NCI-H82 treated with DMSO at 0.1 percent for 48 hours (cell line): ENCODE measurements at regions not wholly inside any gene's neighbourhood (a gene's known extent, or its start where the extent isn't known, plus 50 kb on each side); places are given as distances from the start of the nearest gene placed in this dataset.

Experiments used
- DNase-seq: peaks from one replicate; lab custom pipeline; 2025; ENCODE audit not compliant: unreplicated experiment; lab: John Stamatoyannopoulos, UW

DNA sequence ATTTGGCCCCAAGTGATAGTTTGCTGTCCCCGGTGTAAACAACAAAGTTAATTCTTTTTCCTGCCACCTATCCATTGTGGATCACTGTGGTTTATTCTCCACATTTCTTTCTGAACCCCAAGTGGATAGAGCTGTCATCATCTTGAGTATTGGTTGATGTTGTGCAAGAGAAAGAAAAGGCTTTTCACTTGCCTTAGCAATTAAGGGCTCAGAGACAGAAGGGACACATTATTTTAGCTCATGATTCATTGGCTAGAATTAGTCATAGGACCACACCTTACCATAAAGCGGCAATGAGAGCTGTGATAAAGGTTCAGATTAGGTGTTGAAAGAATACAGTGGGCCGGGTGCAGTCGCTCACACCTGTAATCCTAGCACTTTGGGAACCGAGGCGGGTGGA lies 442.1 kb upstream of the DCC start:
- no peak for DNase-seq

DNA sequence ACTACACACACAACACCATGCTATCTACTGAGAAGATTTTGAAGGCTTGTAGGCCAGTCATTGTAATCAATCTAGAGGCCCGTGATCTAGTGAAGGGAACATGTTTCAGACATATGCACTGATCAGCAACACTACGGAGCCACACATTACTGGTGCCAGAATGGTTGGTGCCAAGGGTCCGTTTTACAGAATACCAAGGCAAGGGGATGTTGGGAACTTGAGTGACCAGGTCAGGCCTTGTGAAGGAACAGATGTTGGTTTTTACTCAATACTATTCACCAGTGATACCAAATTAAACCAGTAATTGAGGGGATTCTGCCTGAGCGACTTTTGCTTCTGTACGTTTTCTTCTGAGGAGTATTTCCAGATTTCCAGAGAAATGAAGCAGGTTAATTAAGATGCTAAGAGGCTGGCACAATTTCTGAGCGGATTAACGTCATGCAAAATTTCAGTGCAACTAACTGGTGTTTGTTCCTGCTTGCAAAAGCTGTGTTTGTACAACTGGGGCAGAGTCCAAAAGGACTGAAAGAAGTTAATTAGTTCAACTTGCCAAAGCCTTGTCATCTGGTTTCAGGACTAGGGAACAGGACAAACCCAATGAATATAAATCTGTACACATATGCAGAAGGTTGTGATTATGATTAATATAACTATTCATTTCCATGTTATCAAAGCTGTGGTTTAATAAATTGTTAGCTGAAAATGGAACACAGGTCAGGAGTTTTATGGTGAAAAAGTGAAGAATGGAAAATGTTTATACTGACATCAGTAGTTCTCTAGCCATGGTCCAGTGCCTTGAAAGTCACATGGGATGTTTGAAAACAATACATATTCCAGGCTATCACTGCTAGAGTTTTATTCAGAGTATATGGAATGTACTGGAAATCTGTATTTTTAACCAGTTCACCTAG lies 432.1 kb upstream of the DCC start:
- DNase-seq, result no peak

DNA sequence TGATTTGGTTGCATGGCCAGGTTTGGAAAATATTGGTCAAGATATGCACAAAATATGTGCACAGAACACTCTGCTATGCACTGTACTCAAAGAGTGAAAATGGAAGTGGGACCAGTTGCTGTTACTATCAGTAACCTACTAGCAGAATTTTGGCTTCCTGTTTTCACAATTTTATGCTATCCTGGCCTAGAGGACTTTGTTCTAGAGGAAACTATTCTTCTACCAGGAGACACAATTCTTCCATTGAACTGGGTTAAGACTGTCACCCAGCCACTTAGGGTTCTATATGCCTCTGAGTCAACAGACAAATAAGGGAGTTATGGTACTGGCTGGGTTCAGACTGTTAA lies 431.4 kb upstream of the DCC start:
- DNase-seq, result no peak

DNA sequence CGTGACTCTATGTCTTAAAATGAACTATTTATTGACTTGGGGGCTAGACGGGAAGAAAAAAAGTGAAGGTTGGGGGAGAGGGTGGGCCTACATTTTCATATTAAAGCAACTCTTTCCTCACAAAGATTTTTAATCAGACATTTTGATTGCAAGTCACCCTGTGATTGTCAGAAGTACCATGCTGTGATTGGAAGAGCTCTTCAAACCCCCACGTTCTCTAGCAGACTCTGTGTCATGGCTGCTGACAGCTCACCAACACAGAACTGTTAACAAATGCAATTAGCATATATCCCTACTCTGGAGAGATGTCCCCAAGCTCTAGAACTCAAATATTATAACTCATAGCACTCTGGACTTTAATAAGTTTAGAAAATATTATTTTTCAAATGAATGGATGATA lies 428.4 kb upstream of the DCC start:
- no peak for DNase-seq

DNA sequence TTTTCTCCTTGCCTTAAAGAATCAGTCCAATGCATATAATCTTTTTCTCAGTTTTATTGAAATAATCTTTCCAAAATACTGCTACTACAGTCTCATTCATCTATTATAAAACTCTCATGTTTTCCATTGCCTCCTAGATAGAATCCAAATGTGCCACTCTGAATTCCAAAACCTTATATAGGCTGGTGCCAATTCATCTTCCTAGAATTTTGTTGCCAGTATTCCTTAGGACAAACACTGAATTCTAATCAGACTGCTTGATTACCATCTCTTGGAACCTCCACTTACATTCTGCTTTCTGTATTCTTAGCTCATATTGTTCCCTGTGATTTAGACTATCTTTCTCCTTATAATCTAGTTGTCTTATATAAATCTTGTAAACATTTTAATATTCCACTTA lies 427.6 kb upstream of the DCC start:
- no peak for DNase-seq

DNA sequence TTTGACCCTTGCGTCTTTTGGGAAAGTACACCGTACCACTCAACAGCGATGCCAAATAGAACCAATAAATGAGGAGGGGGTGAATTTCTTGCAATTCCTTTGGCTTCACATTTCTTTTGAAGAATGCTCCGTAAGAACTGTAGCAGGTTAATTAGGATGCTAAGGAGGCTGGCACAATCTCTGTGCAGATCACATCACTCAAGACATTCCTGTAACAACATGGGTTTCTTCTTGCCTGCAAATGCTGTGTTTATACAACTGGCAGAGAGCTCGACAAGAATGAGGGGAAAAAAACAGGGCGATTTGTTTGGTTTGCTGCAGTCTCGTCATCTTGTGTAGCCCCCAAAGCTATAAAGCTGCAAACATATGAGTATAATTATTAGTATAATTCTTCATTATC lies 424.8 kb upstream of the DCC start:
- no peak for DNase-seq

DNA sequence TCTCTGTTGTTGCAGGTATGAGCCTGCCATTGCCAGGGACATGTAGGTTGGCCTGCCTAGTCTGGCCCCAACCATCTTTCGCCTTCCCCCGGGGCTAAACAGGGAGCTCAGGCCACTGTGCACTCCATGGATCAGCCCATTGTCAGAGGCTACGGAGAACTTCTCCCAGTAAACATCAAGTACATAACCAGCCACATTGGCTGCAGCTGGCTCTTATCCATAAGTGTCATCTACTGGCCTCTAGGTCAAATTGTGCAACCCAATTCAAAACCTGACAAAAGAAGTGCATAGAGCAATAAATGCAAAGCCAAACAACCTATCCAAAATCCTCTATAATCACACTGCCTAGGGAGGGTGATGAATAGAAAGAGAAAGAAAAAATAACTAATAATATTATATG lies 418.1 kb upstream of the DCC start:
- DNase-seq, result no peak

DNA sequence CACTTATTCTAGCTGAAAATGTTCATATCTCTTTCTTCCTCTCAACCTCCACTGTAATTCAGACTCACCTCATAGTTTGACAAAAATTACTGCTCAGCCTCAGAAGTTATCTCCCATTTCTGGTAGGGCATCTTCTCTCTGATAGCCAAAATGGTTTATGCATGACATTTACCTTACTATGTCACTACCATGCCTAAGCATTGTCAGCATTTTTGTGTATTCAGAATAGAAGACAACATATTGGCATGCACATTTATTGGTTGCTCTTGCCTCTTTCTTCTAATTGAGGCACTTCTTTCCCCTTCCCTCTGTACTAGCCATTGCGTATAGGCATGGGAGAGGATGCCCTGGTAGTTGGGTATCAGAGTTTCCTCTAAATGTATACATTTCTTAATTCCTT lies 406.1 kb upstream of the DCC start:
- DNase-seq, result no peak

DNA sequence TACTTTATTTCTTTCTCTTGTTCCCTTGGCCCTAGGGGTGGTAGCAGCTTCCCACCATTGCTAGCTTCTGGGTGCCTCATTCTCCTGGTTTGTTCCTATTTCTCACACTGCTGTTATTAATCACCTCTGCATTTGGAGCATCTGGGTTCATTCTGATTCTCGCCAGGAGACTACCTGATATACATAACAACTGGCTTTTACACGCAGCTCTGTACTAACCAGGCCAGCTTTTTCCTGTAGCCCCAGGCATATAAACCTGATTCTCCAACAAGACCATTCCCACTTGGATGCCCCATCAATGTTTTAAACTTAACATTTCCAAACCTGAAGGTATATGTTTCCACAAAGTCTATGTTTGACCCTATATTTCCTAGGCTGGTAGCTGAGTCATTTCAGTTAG lies 403.9 kb upstream of the DCC start:
- DNase-seq, result no peak

DNA sequence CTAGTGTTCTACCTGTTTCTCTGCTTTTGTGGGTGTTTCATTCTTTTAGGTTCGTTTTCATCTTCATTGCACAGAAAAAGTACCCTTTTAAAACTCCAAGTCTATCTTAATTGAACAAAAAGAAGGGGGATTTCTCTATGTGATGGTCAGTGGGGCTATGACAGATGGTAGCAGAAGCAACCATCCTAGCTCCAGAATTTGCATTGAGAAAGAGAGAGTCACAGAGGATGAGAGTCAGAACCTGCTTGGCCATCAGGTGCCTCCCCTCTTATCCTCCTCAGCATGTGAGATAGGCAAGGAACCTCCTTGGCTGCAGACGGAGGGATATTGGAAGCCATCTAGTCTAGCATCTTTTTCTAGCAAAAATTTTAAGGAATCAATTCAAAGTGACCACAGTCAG lies 398.0 kb upstream of the DCC start:
- DNase-seq, result no peak

DNA sequence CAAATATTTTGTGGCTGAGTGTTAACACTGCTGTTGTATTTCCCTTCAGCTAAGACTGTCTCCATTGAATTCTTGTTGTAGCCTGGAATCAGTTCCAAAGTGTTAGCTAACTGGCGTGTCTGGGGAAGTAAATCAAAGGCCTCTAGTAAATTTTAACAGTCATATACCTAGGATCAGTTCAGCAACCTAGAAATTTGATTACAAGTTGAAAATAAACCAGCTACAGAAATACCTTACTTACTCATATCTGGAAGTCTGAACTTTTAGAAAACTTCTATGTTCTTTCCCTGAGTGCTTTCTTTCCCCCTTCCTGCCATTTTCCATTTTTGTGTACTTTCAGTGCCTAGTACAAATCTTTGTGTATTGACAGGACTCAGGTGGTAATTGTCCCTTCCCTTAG lies 396.7 kb upstream of the DCC start:
- DNase-seq, result no peak

DNA sequence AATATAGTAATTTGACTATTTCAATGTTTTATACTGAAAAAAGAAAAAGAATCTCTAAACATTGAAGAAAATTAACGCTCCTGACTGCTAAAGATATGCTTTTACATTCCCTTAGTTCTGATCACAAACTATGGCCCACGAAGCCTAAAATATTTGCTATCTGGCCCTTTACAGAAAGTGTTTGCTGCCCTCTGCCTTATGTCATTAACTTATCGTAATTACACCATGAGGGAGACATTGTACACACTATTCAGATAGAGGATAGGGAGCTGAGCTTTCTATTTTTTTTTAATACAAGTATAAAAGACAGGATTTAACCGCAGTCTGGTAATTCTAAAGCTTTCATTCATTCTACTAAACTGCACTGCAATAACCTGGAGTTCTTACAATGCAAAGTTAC lies 393.1 kb upstream of the DCC start:
- DNase-seq, result no peak

DNA sequence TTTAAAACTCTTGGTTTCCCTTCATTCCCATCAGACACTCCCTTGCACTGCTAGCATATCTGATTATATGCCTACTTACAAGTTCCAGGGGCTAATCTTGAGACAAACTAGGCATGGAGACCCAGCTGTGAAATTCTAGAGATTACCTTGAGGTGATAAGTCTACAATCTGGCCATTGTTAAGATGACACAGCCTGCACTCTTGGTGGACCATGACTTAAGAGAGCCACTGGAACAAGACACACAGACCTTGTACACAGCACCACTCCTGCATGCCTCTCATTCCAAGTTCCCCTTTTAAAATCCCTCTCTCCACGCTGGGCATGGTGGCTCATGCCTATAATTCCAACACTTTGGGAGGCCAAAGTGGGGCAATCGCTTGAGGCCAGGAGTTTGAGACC lies 387.2 kb upstream of the DCC start:
- DNase-seq, result peak; percentile 25

DNA sequence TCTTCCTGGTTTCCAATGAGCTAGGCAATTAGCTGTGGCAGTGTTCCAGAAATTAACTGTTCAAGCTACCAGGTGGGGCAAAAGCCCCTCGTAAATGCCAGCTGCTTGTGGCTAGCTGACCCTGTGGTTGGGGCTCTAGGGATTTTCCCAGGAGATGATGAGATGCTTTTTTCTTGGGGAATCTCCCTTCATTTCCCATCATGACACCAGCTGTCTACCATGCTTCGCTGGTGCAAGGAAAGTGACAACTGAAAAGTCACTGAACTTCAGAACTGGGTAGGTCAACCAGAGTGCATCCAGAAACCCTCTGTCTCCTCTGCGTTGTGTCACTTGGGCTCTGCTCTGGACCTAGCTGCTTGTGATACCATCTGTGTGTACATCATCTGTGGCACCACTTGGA lies 386.5 kb upstream of the DCC start:
- DNase-seq, result no peak

DNA sequence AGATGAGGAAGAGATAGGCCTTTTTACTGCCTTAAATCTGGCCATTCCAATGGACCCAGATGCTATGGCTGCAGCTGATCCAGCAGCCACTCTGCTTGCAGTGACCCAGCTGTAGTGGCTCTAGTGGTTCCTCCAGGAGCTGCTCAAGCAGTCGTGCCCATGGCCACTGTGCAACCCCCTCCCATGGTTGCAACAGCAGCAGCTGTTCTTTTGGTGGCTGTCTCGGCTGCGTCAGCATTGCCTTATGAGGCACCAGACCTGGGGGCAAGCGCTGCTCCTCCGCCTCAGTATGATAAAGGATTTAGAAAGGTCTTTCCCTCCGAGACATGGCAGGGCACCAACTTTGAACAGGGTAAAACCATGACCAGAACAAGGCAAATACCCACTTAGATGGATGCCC lies 384.9 kb upstream of the DCC start:
- DNase-seq, result no peak

DNA sequence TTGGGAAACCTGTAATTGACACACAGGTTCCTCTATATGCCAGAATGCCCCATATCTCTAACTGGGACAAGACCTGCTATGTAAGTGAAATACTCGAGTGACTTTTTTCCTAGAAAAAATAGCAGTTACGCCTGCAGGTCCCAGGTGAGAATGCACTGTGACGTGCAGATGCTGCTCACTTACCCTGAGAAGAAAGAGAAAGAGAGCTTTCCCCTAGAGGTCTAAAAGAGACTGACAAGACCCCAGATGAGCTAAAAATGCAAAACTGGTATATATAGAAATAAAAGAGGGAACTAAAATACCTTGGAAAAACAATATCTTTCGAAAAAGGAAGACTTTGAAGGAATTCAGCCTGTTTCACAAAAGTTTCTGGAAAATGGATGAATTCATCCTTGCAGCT lies 383.0 kb upstream of the DCC start:
- DNase-seq, result no peak

DNA sequence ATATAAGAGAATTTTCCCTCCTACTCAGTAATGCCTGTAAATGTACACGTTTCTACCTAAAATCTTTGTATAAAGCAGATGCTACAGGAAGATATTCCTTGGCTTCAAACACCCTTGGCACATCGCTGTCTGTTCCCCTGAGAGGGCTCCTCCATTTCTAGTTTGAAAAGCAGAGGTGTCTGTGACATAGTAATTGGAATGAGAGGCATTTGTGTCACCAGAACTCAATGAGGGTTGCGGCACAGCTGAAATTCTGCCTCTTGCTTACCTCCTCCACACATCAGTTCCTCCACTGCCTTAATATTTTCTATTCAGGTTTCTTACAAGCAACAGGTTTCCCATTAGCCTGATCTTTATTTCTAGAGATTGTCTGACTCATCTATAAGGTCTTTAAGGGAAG lies 359.9 kb upstream of the DCC start:
- DNase-seq, result no peak

DNA sequence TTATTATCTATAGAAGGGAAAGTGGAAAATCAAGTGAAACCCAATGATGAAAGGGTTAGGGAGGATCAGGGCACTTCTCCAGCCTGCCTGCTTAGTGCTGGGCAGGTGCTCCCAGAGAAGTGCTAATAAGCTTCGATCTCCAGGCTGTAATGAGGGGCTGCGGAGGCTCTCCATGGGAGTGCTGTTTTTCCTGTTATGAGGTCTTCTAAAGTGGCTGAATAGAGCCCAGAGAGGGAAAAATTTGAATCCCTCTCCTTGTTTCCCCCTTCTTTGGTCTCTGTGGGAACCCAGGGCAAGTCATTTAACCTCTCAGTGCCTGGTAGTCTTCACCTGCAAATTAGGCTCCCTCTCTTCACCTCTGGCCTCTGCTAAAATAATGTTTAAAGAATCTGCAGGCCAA lies 351.7 kb upstream of the DCC start:
- no peak for DNase-seq

DNA sequence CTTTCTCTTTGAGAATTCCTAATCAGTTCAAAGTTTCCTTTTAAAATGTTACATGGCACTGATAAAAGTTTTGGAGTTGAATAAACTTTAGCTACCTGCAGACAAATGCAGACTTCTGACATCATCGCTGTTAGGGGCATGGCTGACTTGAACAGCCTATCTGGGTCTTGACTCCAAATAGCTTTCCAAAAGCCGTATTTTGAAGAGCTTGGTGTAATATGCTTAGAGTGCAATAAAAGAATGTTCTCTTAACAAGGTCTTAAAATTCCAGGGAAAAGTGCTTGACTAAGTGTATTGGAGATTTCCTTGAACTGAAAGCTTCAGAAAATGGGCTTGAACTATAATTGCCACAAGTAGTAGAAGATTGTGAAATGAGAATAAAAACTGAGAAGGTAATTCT lies 342.9 kb upstream of the DCC start:
- DNase-seq, result no peak

DNA sequence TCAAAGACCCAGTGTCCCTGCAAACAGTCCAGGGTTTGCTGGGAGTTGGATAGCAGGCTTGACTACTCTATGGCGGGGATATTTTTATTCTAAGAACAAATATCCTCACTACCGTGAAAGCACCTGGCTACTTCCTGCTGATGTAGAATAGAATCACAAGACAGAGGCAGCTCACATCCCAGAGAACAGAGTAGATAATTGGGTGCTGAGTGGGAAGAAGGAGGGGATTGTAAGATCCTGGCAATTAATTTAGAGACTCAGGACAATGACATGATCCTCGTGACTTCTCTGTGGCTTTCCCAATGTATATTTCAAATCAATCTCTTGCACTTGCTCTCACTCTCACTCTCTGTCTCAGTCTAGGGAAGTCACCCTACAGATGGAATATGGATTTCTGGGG lies 341.9 kb upstream of the DCC start:
- no peak for DNase-seq

DNA sequence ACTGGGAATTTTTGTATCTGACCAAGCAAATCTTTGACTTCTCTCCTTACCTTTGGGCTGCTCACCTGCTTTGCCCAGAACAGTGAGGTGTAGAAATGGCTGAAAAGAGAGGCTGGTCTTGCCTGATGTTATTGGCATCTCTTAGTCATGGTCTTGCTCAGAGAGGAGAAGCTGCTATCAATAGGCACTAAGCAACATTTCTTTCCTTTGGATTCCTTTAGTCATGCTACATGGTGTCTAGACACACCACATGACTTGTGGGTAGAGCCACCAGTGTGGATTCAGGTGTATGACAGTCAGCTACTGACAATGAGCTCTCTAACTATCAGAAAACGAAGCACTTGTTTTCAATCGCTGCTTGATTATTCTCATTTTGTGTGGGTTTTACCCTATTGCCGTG lies 341.3 kb upstream of the DCC start:
- no peak for DNase-seq

DNA sequence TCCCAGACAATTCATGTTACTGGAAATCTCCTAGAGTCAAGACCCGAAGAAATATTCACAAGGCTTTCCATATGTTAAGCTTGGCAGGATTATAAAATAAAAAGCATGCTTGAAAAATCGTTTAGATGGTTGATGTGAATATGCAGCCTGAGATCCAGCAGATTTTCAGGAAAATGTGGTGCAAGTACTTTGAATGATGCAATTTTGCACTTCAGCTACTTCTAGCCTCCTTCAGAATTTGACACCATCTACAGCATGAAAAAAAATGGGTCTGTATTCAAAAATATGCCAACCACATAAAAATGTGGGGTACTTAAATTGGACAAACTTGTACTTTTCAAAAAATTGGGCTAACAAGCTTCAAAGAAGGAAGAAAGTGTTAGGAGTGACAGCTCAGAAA lies 340.6 kb upstream of the DCC start:
- DNase-seq, result no peak

DNA sequence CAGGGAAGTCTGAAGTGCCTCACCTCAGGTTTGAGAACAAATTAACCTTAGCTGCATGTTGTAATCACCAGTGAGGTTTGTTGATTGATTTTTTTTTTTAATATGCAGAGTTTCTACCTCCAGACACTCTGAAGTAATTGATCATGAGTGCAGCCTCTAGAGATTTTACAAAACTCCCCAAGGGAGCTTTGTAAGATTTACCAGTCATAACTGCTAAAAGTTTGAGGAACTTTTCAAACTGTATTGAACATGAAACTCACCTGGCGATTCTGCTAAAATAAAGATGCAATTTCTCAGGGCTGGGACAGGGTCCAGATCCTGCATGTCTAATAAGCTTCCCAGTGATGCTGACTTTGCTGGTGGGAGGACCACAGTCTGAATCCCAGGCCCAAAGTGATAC lies 339.6 kb upstream of the DCC start:
- DNase-seq, result no peak
